GM18505 (cell line): ENCODE measurements at regions not wholly inside any gene's neighbourhood (a gene's known extent, or its start where the extent isn't known, plus 50 kb on each side); places are given as distances from the start of the nearest gene placed in this dataset.
"Not testable (repeated sequence)": the region's sequence is repeated elsewhere in the genome, so short reads cannot be mapped to it uniquely, and the experiment has no call there.

ENCODE experiments used
- ATAC-seq: cut with Tn5 transposase; IDR thresholded peaks from one replicate; pipeline ENCODE4 v1.9.1; 2021; ENCODE audit not compliant: unreplicated experiment
- POLR2A ChIP-seq: IDR thresholded peaks from 4 replicates; pipeline ENCODE4 v1.6.1; 2011; ENCODE audit warnings: borderline replicate concordance; ENCODE audit not compliant: insufficient read depth, insufficient read length; ENCODE audit errors: extremely low read depth

DNA sequence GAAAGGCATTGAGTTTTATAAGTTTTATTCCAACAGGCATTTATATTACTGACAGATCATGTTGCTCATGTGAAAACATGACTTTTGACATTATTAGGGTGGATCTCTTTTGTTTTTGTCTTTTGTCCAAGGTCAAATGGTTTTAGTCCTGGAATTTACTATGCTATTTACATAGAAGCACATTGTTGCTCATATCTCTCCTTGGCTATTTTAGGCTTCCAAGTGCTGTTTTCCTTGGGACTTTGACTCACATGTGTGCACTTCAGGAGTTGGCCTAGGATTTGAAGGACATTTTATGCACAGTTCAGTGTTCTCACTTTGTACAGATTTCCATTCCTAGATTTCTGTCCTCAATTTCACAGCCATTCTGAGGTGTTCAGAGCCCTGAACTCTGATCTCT lies 225.7 kb downstream of the PYDC2 start:
- no peak for TF ChIP-seq POLR2A
- ATAC-seq = no peak

DNA sequence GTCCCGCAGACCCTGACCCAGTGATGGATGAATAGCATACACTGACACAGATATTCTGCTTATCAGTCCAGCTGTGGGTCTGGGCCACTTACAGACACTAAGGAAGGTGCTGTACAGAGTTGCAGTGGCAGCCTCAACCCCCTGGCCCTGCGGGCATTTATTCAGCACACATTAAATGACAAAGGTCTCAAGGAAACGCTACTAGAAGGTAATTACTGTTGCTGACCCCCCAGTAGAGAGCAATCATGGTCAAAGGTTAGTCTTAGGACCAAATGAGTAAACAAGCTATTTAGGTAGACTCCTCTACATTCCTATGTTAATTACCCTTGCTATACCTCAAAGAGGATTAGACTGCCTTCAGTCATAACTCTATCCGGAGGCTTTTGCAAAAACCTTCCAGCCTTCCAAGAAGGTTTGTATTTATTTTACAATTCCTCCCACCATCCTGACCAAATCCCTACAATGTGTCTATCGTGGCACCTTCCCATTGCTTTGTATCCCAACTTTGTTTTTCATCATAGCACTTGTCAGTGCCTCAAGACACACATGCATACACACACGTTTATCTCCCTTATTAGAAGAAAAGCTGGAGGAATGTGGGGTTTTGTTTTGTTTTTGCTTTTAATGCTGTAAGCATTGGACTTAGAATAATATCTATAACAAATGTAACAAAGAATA lies 227.9 kb downstream of the PYDC2 start:
- ATAC-seq = no peak
- TF ChIP-seq POLR2A = no peak

DNA sequence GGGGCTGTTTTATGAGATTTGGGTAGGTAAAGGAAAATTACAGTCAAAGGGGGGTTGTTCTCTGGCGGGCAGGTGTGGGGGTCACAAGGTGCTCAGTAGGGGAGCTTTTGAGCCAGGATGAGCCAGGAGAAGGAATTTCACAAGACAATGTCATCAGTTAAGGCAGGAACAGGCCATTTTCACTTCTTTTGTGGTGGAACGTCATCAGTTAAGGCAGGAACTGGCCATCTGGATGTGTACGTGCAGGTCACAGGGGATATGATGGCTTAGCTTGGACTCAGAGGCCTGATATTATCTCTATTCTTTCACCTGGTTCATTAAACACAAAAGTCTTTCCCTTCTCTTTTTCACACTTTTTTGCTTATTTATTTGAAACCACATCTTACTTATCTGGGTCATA lies 230.2 kb downstream of the PYDC2 start:
- ATAC-seq = not testable (repeated sequence)

DNA sequence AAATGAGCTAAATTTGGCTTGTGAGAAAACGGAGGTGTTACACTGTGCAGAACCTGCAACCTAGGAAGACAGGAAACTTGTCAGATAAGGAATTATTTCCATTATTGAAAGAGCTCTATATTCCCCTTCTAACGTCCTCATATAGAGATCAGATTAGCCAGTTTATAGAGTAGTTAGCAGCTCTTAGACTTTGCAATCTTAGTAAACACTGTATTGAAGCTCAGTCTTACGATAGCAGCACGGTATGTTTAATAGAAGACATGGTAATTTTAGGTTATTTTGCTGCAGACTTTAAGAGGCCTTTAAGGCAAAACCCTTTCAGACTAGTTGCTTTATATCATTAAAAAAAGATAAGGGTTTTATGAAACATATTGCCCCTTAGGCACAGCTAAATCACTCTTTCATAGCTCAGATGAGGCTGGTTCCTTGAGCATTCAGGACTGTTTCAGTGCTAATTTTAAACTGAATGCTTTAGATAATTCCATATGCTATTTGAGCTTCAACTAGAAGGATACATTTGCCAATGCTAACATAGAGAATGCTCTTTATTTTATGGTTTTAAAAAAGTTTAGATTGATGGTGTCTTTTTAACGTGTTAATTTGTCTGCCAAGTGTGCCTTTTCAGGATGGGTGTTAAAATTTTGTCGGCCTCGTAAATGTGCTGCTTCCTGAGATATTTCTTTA lies 234.3 kb downstream of the PYDC2 start:
- no peak for ATAC-seq

DNA sequence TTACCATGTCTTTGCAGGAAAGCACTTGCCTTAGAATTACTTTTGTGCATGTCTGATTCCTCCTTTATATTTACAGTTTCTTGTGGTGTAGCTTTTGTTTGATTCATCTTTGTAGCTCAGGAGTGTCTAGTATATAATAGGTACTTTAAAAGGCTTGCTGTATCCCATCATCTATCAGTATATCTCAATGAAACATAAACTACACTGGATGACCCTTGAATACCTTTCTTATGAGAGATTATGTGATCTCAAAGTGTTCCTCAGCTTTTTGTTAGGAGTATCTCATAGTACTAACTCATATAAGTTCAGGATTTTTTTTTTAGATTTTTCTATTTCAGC lies 234.8 kb downstream of the PYDC2 start:
- TF ChIP-seq POLR2A = no peak
- no peak for ATAC-seq

More for the DNA sequence above, 234.3 kb downstream of the PYDC2 start:
- TF ChIP-seq POLR2A = no peak

DNA sequence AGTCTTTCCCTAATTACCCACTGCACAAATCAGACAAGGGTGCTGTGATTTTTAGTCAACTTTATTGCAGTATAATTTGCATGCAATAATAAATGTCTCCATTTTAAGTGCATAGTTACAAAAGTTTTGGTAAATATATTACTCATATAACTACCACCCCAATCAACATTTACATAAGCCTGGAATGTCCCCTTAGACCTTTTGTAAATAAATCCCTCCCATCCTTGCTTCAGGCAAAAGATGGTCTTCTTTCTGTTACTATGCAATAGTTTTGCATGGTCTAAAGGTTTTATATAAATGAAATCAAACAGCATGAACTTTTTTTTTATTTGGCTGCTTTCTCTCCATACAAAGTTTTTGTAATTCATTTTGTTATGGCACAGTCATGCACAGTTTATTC lies 235.4 kb downstream of the PYDC2 start:
- ATAC-seq = no peak
- no peak for TF ChIP-seq POLR2A

DNA sequence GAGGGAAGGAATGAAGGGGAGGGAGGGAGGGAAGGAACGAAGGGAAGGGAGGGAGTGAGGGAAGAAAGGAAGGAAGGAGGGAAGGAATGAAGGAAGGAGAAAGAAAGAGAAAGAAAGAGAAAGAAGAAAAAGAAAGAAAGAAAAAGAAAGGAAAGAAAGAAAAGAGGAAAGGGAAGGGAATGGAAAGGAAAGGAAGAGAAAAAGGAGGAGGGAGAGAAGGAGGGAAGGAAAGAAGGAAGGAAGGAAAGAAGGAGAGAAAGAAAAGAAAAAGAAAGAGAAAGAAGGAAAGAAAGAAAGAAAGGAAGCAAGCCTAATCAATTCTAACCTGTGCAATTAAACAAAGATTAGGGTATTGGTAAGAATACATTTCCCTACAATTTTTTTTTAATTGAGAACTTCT lies 238.6 kb downstream of the PYDC2 start:
- ATAC-seq = no peak
- no peak for TF ChIP-seq POLR2A

DNA sequence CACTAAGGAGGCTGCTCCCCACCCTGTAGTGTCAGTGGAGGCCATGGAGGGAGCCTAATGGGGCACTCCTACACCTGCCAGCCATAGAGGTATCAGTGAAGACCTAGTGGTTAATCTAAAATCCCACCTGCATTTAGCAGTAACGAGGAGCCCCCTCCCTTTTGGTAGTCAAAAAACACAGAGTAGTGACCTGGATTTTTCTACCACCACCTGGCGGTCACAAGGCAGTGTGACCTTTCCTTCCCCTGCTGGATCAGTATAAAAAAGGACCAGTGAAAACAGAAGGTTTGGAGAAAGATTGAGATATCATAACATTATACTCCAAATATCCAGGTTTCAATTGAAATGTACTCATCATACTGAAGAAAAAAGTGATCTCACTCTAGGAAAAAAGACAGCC lies 241.2 kb downstream of the PYDC2 start:
- no peak for TF ChIP-seq POLR2A
- ATAC-seq = no peak

DNA sequence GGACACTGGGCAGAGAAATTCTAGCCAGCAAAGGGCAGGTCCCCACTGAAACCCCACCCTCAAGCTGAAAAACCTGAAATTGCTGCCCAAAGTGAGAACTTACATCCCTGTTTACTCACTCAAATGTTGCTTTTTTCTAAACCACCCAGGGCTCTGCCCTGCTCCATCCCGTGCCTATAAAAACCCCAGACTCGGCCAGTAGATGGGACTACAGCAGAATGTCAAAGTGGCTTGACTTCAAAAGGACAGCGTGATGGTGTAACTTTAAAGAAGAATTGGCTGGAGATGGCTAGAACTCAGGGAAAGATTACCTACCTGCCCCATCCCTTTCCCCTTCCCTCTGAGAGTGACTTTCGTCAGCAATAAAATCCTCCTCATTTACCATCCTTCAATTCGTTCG lies 246.9 kb downstream of the PYDC2 start:
- no peak for ATAC-seq
- TF ChIP-seq POLR2A = no peak

DNA sequence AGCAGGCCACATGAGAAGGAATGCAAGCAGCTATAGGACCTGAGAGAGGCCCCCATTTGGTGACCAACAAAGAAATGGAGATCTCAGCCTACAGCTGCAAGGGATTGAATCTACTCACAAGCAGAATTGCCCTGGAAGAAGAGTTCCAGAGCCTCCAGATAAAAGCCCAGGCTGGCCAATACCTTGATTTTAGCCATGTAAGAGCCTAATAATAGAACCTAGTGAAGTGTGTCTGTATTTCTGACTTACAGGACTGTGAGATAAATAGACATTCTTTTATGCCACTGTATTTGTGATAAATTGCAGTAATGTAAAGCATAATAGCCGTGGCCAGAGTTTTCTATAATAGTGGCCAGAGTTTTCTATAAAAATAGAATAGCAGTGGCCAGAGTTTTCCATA lies 254.6 kb downstream of the PYDC2 start:
- no peak for ATAC-seq
- TF ChIP-seq POLR2A = no peak

DNA sequence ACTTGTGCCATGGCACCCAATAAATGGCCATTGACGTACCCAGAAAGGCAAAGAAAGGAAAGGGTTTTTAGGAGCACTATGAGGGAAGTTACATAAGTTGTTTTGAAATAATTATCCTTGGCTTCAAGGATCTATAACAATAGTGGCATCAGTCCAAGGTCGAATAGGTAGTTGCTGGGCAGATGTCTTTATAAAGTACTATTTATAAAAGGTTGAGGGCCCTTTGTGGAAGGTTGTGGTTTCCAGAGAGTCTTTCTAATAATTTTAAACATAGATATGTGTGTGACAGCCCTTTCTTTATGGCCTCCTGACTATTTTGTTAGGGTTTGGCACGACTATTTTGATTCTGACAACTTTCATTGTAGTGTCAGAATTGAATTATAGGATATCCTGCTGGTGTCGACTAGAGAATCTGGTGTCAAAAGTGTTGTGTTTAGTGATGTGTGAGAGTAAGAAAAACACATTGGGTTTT lies 260.5 kb downstream of the PYDC2 start:
- no peak for TF ChIP-seq POLR2A
- no peak for ATAC-seq

DNA sequence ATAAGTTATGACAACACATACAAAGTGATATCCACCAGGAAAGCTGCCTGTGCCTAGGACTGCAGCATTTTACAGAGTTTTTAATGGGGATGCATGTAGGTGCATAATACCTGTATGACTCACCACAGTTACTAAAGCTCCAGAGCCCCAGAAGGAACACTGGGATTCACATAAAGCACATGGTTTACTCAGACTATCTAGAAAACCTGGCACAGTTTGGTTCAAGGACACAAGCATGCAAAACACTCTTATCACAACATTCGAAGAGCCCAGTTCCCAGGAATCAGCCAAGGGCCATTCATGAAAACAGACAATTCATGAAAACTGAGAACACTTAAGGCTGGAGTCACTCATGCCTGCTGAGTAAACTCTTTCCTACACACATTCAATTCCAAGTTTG lies 261.0 kb downstream of the PYDC2 start:
- no peak for TF ChIP-seq POLR2A
- no peak for ATAC-seq

DNA sequence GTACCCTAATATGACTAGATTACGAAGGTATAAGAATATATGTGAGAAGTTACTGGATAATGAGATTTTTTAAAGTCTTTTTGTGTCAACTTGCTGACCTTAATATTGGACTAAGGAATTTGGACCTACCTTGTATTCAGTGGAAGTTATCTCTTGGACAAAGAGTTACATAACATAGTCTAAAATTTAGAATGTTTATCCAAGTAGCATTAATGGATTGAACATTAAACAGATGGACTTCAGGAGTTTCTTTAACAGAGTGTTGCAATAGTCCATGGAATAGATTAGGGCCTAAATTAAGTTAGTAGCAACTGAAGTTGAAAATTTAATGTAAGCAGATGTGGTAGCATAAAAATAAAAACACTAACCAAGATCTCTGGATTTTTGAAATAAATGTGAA lies 266.4 kb downstream of the PYDC2 start:
- no peak for TF ChIP-seq POLR2A
- no peak for ATAC-seq

DNA sequence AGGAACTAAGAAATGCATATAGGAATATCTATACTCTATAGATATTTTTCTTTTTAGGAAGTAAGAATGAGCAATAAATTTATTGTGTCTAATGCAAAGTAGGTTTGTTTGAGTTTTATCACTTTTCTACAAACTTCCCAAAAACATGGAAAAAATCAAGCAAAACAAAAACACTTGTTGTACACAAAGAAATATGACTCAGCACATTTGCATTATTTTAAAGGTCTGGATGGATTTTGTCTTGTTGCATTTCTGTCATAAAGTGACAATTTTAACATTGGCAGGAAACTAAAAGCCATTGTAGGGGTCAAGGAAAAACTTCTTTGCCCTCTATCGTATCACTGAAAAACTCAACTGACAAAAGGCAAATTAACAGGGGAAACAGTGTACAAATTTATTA lies 267.2 kb downstream of the PYDC2 start:
- ATAC-seq = no peak
- no peak for TF ChIP-seq POLR2A
